H1 (cell line): ENCODE measurements at regions not wholly inside any gene's neighbourhood (a gene's known extent, or its start where the extent isn't known, plus 50 kb on each side); places are given as distances from the start of the nearest gene placed in this dataset.

ENCODE experiments used
- CEBPB ChIP-seq: IDR thresholded peaks from 2 replicates; pipeline ENCODE4 v1.6.1; 2012; ENCODE audit warnings: low read depth, low read length
- RFX5 ChIP-seq: IDR thresholded peaks from 2 replicates; pipeline ENCODE4 v1.6.1; 2011; ENCODE audit warnings: low read depth, low read length, improper control_type of control experiment, borderline replicate concordance
- SP2 ChIP-seq: IDR thresholded peaks from 2 replicates; pipeline ENCODE4 v1.6.1; 2012; ENCODE audit warnings: mild to moderate bottlenecking, low read length, inconsistent platforms
- TAF1 ChIP-seq: IDR thresholded peaks from 2 replicates; pipeline ENCODE4 v1.6.1; 2011; ENCODE audit warnings: mild to moderate bottlenecking, low read depth, low read length

DNA sequence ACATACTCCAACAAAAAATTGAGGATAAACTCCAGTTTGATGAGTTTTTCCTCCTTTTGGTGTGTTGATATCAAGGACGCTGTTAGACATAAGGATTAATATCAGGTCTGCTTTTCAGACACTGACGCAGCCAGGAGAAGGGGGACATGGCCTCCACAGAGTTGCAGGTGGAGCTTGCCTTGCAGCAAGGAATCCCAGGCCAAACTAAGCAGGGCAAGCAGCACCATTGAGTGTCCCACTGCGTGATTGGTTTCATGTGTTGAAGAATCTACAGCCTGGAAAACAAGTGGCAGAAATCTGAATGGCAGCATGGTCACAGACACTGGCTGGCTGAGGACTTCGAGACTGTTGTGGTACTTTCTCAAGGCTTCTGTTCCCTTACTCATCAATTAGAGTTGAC lies 777.6 kb downstream of the KCNJ18 start (continued):
- TF ChIP-seq CEBPB, result no peak
- no peak for TF ChIP-seq RFX5
- no peak for TF ChIP-seq TAF1
- TF ChIP-seq SP2, result no peak
